ENCODE measurements at regions not wholly inside any gene's neighbourhood (a gene's known extent, or its start where the extent isn't known, plus 50 kb on each side); places are given as distances from the start of the nearest gene placed in this dataset.
"Not testable (repeated sequence)": the region's sequence is repeated elsewhere in the genome, so short reads cannot be mapped to it uniquely, and the experiment has no call there.

GRCh38 chr21:17712887-17713286, 100.2 kb upstream of the BTG3 start:
- H3K4me1 ChIP-seq (ENCODE audit: control insufficient read depth in 3 of 3, insufficient read depth in 3 of 3, low read length in 3 of 3): no peaks in the 10 kb centered on the region

GRCh38 chr21:17711896-17712295, 99.2 kb upstream of the BTG3 start:
- H3K36me3 ChIP-seq (ENCODE audit: control insufficient read depth in 3 of 3, insufficient read depth in 3 of 3, low read length in 3 of 3): no peaks in the 10 kb centered on the region
- no peak overlapping the region for H3K27ac ChIP-seq (ENCODE audit: low read depth, low read length)
- no peak overlapping the region for H3K9ac ChIP-seq (ENCODE audit: low read depth in 1 of 3, low read length in 3 of 3)
- no peaks in the 10 kb centered on the region for H3K4me1 ChIP-seq (ENCODE audit: control insufficient read depth in 3 of 3, insufficient read depth in 3 of 3, low read length in 3 of 3)
- H3K9me3 ChIP-seq (ENCODE audit: control insufficient read depth in 3 of 3, low read length in 3 of 3): no peaks in the 10 kb centered on the region
- H3K27me3 ChIP-seq (ENCODE audit: control insufficient read depth in 3 of 3, insufficient read depth in 3 of 3, low read length in 3 of 3): no peaks in the 10 kb centered on the region
- H3K4me3 ChIP-seq (ENCODE audit: low read length in 3 of 3): no peak overlapping the region

More at GRCh38 chr21:17712887-17713286, 100.2 kb upstream of the BTG3 start:
- H3K4me3 ChIP-seq (ENCODE audit: low read length in 3 of 3): no peak overlapping the region
- no peak overlapping the region for H3K27ac ChIP-seq (ENCODE audit: low read depth, low read length)
- H3K9ac ChIP-seq (ENCODE audit: low read depth in 1 of 3, low read length in 3 of 3): no peak overlapping the region
- H3K27me3 ChIP-seq (ENCODE audit: control insufficient read depth in 3 of 3, insufficient read depth in 3 of 3, low read length in 3 of 3): no peaks in the 10 kb centered on the region
- no peaks in the 10 kb centered on the region for H3K9me3 ChIP-seq (ENCODE audit: control insufficient read depth in 3 of 3, low read length in 3 of 3)
- H3K36me3 ChIP-seq (ENCODE audit: control insufficient read depth in 3 of 3, insufficient read depth in 3 of 3, low read length in 3 of 3): no peaks in the 10 kb centered on the region

DNA sequence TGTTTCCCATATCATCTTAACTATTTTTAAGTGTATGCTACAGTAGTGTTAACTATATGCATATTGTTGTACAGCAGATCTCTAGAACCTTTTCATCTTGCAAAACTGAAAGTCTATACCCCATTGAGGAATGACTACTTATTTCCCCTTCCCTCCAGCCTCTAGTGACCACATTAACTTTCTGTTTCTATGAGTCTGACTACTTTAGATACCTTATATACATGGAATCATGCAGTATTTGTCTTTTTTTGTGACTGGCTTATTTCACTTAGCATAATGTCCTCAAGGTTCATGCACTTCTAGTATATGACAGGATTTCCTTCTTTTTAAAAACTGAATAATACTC, 96.5 kb upstream of the BTG3 start:
- H3K27me3 ChIP-seq (ENCODE audit: control insufficient read depth in 3 of 3, insufficient read depth in 3 of 3, low read length in 3 of 3): no peaks in the 10 kb centered on the region
- no peaks in the 10 kb centered on the region for H3K4me1 ChIP-seq (ENCODE audit: control insufficient read depth in 3 of 3, insufficient read depth in 3 of 3, low read length in 3 of 3)
- no peaks in the 10 kb centered on the region for H3K36me3 ChIP-seq (ENCODE audit: control insufficient read depth in 3 of 3, insufficient read depth in 3 of 3, low read length in 3 of 3)
- H3K9me3 ChIP-seq (ENCODE audit: control insufficient read depth in 3 of 3, low read length in 3 of 3): no peaks in the 10 kb centered on the region
- H3K27ac ChIP-seq (ENCODE audit: low read depth, low read length): no peak overlapping the region
- H3K9ac ChIP-seq (ENCODE audit: low read depth in 1 of 3, low read length in 3 of 3): no peak overlapping the region
- H3K4me3 ChIP-seq (ENCODE audit: low read length in 3 of 3): no peak overlapping the region

DNA sequence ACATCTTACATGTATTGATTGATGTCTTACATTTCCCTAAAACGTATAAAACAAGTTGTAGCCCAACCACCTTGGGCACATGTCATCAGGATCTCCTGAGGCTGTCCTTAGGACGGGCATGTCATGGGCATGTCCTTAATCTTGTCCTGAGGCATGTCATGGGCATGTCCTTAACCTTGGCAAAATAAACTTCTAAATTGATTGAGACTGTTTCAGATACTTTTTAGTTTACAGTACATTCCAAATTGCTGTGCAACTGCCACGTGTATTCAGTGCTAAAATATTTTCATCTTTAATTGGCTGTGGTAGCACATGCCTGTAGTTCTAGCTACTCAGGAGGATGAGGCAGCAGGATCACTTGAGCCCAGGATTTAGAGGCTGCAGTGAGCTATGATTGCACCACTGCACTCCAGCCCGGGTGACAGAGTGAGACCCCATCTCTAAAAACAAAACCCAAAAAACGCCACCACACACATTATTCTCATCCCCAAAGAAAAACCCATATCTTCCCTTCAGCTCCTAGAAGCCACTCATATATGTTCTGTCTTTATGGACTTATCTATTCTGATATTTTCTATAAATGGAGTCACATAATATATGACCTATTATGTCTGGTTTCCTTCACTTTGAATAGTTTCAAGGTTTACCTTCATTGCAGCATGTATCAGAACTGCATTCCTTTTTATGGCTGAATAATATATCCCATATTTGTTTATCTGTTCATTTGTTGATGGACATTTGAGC, 96.0 kb upstream of the BTG3 start:
- Histone ChIP-seq H3K4me3 (ENCODE audit: low read length in 3 of 3) (no peak overlapping the region), H3K4me1 (ENCODE audit: control insufficient read depth in 3 of 3, insufficient read depth in 3 of 3, low read length in 3 of 3) (no peaks in the 10 kb centered on the region), H3K27ac (ENCODE audit: low read depth, low read length) (no peak overlapping the region), H3K9me3 (ENCODE audit: control insufficient read depth in 3 of 3, low read length in 3 of 3) (no peaks in the 10 kb centered on the region), H3K27me3 (ENCODE audit: control insufficient read depth in 3 of 3, insufficient read depth in 3 of 3, low read length in 3 of 3) (no peaks in the 10 kb centered on the region), H3K36me3 (ENCODE audit: control insufficient read depth in 3 of 3, insufficient read depth in 3 of 3, low read length in 3 of 3) (no peaks in the 10 kb centered on the region), H3K9ac (ENCODE audit: low read depth in 1 of 3, low read length in 3 of 3) (no peak overlapping the region)

GRCh38 chr21:17699524-17700189, 87.0 kb upstream of the BTG3 start:
- H3K4me3 ChIP-seq (ENCODE audit: low read length in 3 of 3): no peak overlapping the region
- no peaks in the 10 kb centered on the region for H3K9me3 ChIP-seq (ENCODE audit: control insufficient read depth in 3 of 3, low read length in 3 of 3)
- H3K36me3 ChIP-seq (ENCODE audit: control insufficient read depth in 3 of 3, insufficient read depth in 3 of 3, low read length in 3 of 3): no peaks in the 10 kb centered on the region
- H3K27me3 ChIP-seq (ENCODE audit: control insufficient read depth in 3 of 3, insufficient read depth in 3 of 3, low read length in 3 of 3): no peaks in the 10 kb centered on the region
- H3K4me1 ChIP-seq (ENCODE audit: control insufficient read depth in 3 of 3, insufficient read depth in 3 of 3, low read length in 3 of 3): no peaks in the 10 kb centered on the region
- no peak overlapping the region for H3K27ac ChIP-seq (ENCODE audit: low read depth, low read length)
- H3K9ac ChIP-seq (ENCODE audit: low read depth in 1 of 3, low read length in 3 of 3): no peak overlapping the region

- no peaks in the 10 kb centered on the region for H3K36me3 ChIP-seq (ENCODE audit: control insufficient read depth in 3 of 3, insufficient read depth in 3 of 3, low read length in 3 of 3)
- no peaks in the 10 kb centered on the region for H3K27me3 ChIP-seq (ENCODE audit: control insufficient read depth in 3 of 3, insufficient read depth in 3 of 3, low read length in 3 of 3)
- no peaks in the 10 kb centered on the region for H3K4me1 ChIP-seq (ENCODE audit: control insufficient read depth in 3 of 3, insufficient read depth in 3 of 3, low read length in 3 of 3)
- no peak overlapping the region for H3K4me3 ChIP-seq (ENCODE audit: low read length in 3 of 3)
- H3K9me3 ChIP-seq (ENCODE audit: control insufficient read depth in 3 of 3, low read length in 3 of 3): no peaks in the 10 kb centered on the region
- no peak overlapping the region for H3K27ac ChIP-seq (ENCODE audit: low read depth, low read length)
- H3K9ac ChIP-seq (ENCODE audit: low read depth in 1 of 3, low read length in 3 of 3): no peak overlapping the region
Measured at GRCh38 chr21:17697473-17697872, 84.8 kb upstream of the BTG3 start.

DNA sequence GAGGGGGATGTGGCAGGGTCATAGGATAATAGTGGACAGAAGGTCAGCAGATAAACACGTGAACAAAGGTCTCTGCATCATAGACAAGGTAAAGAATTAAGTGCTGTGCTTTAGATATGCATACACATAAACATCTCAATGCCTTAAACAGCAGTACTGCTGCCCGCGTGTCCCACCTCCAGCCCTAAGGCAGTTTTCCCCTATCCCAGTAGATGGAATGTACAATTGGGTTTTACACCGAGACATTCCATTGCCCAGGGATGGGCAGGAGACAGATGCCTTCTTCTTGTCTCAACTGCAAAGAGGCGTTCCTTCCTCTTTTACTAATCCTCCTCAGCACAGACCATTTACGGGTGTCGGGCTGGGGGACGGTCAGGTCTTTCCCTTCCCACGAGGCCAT, 81.7 kb upstream of the BTG3 start:
- H3K9ac ChIP-seq (ENCODE audit: low read depth in 1 of 3, low read length in 3 of 3); H3K27ac ChIP-seq (ENCODE audit: low read depth, low read length); H3K36me3 ChIP-seq (ENCODE audit: control insufficient read depth in 3 of 3, insufficient read depth in 3 of 3, low read length in 3 of 3); H3K27me3 ChIP-seq (ENCODE audit: control insufficient read depth in 3 of 3, insufficient read depth in 3 of 3, low read length in 3 of 3); H3K9me3 ChIP-seq (ENCODE audit: control insufficient read depth in 3 of 3, low read length in 3 of 3); H3K4me3 ChIP-seq (ENCODE audit: low read length in 3 of 3); H3K4me1 ChIP-seq (ENCODE audit: control insufficient read depth in 3 of 3, insufficient read depth in 3 of 3, low read length in 3 of 3): not testable (repeated sequence)

DNA sequence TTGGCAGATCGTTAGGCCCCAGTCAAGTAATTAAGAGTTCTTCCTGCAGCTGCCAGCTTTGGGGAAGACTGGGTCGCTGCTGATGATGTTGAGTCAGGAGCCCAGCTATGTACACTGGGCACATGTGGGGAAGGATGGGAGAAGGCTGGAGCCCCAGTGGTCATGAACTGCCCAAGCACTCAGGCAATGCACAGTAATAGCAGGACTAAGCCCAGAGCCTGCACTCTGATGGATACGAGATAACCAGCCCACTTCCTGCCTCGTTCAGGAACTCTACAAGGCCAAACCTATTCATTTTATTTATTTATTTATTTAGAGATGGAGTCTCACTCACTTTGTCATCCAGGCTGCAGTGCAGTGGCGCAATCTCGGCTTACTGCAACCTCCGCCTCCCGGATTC, 81.1 kb upstream of the BTG3 start:
- no peaks in the 10 kb centered on the region for H3K9me3 ChIP-seq (ENCODE audit: control insufficient read depth in 3 of 3, low read length in 3 of 3)
- peaks cover 0 to 5% (median 2%) of the 10 kb centered on the region in 3 donors for H3K4me1 ChIP-seq (ENCODE audit: control insufficient read depth in 3 of 3, insufficient read depth in 3 of 3, low read length in 3 of 3)
- no peak overlapping the region for H3K27ac ChIP-seq (ENCODE audit: low read depth, low read length)
- H3K4me3 ChIP-seq (ENCODE audit: low read length in 3 of 3): no peak overlapping the region
- no peak overlapping the region for H3K9ac ChIP-seq (ENCODE audit: low read depth in 1 of 3, low read length in 3 of 3)
- H3K27me3 ChIP-seq (ENCODE audit: control insufficient read depth in 3 of 3, insufficient read depth in 3 of 3, low read length in 3 of 3): no peaks in the 10 kb centered on the region
- H3K36me3 ChIP-seq (ENCODE audit: control insufficient read depth in 3 of 3, insufficient read depth in 3 of 3, low read length in 3 of 3): no peaks in the 10 kb centered on the region

DNA sequence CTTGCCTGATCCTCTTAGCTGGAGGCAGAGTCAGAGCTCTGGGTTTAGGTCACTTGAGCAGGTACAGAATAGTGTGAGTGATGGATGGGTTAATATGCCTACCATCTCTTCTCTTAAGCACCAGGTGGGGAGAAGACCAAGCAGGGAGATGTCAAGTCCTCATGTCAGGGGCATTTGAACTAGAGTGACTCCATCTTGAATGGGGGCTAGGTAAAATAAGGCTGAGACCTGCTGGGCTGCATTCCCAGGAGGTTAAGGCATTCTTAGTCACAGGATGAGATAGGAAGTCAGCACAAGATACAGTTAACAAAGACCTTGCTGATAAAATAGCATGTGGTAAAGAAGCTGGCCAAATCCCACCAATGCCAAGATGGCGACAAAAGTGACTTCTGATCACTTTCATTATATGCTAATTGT, 77.4 kb upstream of the BTG3 start:
- Histone ChIP-seq H3K27me3 (ENCODE audit: control insufficient read depth in 3 of 3, insufficient read depth in 3 of 3, low read length in 3 of 3) (no peaks in the 10 kb centered on the region), H3K9ac (ENCODE audit: low read depth in 1 of 3, low read length in 3 of 3) (no peak overlapping the region), H3K4me3 (ENCODE audit: low read length in 3 of 3) (no peak overlapping the region), H3K9me3 (ENCODE audit: control insufficient read depth in 3 of 3, low read length in 3 of 3) (no peaks in the 10 kb centered on the region), H3K4me1 (ENCODE audit: control insufficient read depth in 3 of 3, insufficient read depth in 3 of 3, low read length in 3 of 3) (peaks cover 0 to 5% (median 3%) of the 10 kb centered on the region in 3 donors), H3K27ac (ENCODE audit: low read depth, low read length) (no peak overlapping the region), H3K36me3 (ENCODE audit: control insufficient read depth in 3 of 3, insufficient read depth in 3 of 3, low read length in 3 of 3) (no peaks in the 10 kb centered on the region)

DNA sequence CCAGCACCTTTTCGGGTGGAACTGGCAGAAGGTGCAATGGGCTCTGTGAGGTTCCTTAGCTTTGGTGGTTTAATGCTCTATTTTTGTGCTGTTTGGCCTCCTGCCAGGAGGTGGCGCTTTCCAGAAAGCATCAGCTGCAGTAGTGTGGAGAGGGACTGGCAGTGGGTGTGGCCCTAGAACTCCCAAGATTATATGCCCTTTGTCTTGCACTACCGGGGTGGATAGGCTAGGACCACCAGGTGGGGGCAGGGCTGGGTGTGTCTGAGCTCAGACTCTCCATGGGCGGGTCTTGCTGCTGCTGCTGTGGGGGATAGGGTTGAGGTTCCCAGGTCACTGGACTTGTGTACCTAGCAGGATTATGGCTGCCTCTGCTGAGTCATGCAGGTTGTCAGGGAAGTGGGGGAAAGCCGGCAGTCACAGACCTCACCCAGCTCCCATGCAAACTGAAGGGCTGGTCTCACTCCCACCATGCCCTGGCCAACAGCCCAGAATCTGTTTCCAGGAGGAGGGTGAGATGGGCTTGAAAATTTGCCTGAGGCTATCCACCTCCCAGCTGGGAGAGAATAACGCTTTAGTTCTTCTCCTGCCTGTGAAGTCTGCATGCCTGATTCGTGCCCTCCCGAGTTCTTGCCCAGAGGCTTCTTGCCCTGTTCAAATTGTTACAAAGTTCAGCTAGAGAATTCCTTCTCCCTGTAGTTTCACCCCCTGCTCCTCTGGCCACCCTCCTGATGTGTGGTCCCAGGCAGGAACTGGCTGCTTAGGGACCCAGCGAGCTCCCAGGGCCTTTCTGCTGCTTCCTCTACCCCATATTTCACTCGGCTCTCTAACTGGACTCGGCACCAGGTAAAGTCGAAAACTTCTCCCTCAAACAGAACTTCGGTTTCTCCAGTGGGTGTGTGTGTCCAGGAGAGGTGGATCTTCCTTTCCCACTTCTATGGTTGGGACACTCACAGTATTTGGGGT, 76.5 kb upstream of the BTG3 start:
- Histone ChIP-seq H3K9ac (ENCODE audit: low read depth in 1 of 3, low read length in 3 of 3) (no peak overlapping the region), H3K27me3 (ENCODE audit: control insufficient read depth in 3 of 3, insufficient read depth in 3 of 3, low read length in 3 of 3) (no peaks in the 10 kb centered on the region), H3K4me3 (ENCODE audit: low read length in 3 of 3) (no peak overlapping the region), H3K27ac (ENCODE audit: low read depth, low read length) (no peak overlapping the region), H3K4me1 (ENCODE audit: control insufficient read depth in 3 of 3, insufficient read depth in 3 of 3, low read length in 3 of 3) (peaks cover 0 to 5% (median 3%) of the 10 kb centered on the region in 3 donors), H3K9me3 (ENCODE audit: control insufficient read depth in 3 of 3, low read length in 3 of 3) (no peaks in the 10 kb centered on the region), H3K36me3 (ENCODE audit: control insufficient read depth in 3 of 3, insufficient read depth in 3 of 3, low read length in 3 of 3) (no peaks in the 10 kb centered on the region)
